Brain microvascular endothelial cell (primary cell): ENCODE measurements at regions not wholly inside any gene's neighbourhood (a gene's known extent, or its start where the extent isn't known, plus 50 kb on each side); places are given as distances from the start of the nearest gene placed in this dataset.

ENCODE experiments used
- DNase-seq: peaks from one replicate; pipeline ENCODE4 v3.0.0-alpha.2; 2020
- H3K27ac ChIP-seq: fragments of 250-450 bp; sonication (Bioruptor Pico); 2 replicates; pipeline ENCODE4 v1.5.1; 2020; ENCODE audit warnings: mild to moderate bottlenecking, moderate library complexity
- H3K27me3 ChIP-seq: fragments of 250-450 bp; sonication (Bioruptor Pico); replicated peaks from 2 replicates; pipeline ENCODE4 v1.5.1; 2020; ENCODE audit warnings: mild to moderate bottlenecking
- H3K36me3 ChIP-seq: fragments of 250-450 bp; sonication (Bioruptor Pico); replicated peaks from 2 replicates; pipeline ENCODE4 v1.5.1; 2020; ENCODE audit warnings: mild to moderate bottlenecking
- H3K4me3 ChIP-seq: 2 replicates; pipeline ENCODE4 v1.5.1; 2011; ENCODE audit warnings: low read depth, mild to moderate bottlenecking, control low read depth, low read length, moderate library complexity
- in situ Hi-C: cut with HindIII; loops from 2 replicates; pipeline ENCODE4 v1.10.0; 2017; ENCODE audit warnings: low sequenced_read_pairs, low pct_ligation_motif_present
- TF ChIP-seq, protein P1 (sequence below): IDR thresholded peaks from 2 replicates; pipeline ENCODE4 v1.5.1; 2011; ENCODE audit warnings: low read depth, mild to moderate bottlenecking, moderate library complexity, low read length, control low read depth, inconsistent platforms; ENCODE audit errors: missing control alignments

DNA sequence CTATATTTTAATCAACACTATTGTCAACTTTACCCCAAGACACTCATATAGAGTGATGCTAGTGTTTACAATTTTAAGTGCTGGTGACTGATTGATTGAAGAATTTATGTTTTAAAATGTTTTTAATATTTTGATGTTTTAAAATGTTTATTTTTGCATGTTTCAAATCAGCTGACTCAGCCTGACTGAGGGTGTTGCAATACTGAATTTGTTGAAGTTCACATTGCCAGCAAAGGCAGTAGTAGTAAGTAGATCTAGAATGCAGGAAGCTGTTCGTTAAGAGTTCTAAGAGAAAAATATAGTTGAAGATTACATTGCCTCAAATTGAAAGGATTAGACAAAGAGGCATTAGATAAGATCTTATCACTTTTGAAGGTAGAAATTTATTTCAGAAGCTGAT is 977.6 kb downstream of the IGSF11 start:
- Histone ChIP-seq H3K27ac (no peak overlapping the region), H3K36me3 (no peaks in the 10 kb centered on the region), H3K4me3 (no peak overlapping the region), H3K27me3 (no peaks in the 10 kb centered on the region)
- TF ChIP-seq, protein P1, sequence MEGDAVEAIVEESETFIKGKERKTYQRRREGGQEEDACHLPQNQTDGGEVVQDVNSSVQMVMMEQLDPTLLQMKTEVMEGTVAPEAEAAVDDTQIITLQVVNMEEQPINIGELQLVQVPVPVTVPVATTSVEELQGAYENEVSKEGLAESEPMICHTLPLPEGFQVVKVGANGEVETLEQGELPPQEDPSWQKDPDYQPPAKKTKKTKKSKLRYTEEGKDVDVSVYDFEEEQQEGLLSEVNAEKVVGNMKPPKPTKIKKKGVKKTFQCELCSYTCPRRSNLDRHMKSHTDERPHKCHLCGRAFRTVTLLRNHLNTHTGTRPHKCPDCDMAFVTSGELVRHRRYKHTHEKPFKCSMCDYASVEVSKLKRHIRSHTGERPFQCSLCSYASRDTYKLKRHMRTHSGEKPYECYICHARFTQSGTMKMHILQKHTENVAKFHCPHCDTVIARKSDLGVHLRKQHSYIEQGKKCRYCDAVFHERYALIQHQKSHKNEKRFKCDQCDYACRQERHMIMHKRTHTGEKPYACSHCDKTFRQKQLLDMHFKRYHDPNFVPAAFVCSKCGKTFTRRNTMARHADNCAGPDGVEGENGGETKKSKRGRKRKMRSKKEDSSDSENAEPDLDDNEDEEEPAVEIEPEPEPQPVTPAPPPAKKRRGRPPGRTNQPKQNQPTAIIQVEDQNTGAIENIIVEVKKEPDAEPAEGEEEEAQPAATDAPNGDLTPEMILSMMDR, result no peak
- in situ Hi-C loops, result no loop called here
- DNase-seq, result no peak

DNA sequence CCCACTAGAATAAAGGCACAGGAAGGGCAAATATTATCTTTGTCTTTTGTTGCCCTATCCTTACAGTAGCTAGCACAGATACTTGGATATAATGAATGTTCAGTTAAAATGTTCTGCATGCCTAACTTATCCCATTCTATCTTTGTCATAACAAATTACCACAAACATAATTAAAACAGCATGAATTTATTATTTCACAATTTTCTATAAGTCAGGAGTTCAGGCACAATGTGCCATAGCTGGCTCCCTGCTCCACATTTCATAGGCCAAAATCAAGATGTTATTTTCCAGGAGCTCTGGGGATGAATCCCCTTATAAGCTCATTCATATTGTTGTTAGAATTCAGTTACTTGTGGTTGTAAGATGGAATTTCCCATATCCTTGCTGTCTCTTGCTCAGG is 975.5 kb downstream of the IGSF11 start:
- no peaks in the 10 kb centered on the region for H3K36me3 ChIP-seq
- in situ Hi-C loops, result no loop called here
- no peak for DNase-seq
- H3K27me3 ChIP-seq, result no peaks in the 10 kb centered on the region
- TF ChIP-seq, protein P1, result no peak
- H3K4me3 ChIP-seq, result no peak overlapping the region
- no peak overlapping the region for H3K27ac ChIP-seq

DNA sequence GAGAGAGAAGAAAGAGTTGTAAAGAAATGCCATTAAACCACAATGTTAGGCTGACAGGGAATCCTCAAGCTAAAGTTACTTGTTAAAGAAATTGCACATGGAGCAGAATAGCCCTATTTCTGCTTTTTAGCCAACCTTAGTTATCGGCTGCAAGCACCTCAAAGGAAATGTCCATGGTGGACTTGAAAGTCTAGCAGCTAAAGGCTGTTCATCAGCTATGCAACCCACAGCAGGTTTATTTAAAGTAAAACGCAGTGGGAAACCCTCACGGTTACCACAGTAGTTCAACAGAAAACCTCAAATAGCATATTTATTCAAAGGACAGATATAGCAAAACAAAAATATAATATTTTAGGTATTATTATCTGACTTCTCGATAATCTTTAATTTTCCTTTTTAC is 967.2 kb downstream of the IGSF11 start:
- Histone ChIP-seq H3K36me3 (no peaks in the 10 kb centered on the region), H3K27me3 (no peaks in the 10 kb centered on the region), H3K4me3 (no peak overlapping the region), H3K27ac (no peak overlapping the region)
- in situ Hi-C loops, result no loop called here
- TF ChIP-seq, protein P1, result no peak
- no peak for DNase-seq

DNA sequence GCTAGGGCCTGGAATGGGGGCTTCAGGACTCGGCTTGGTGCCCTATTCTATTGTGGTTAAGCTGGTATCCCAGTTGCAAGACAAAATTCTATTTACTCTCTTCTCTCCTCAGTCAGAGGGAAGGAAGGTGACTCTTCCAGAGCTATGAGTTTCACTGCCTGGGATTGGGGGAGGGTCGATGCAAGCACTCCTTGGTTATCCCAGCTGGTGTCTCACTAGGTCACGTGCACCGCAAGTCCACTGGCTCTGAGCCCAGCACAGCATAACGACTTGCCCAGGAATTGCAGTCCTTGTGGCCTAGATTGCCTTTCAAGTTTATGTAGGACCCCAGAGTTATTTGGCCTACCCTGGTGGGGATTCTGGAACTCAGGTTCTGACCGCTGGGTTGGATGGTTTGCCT is 958.8 kb downstream of the IGSF11 start:
- in situ Hi-C loops, result no loop called here
- H3K27ac ChIP-seq, result no peak overlapping the region
- TF ChIP-seq, protein P1, result no peak
- H3K27me3 ChIP-seq, result no peaks in the 10 kb centered on the region
- DNase-seq, result no peak
- no peak overlapping the region for H3K4me3 ChIP-seq
- H3K36me3 ChIP-seq, result no peaks in the 10 kb centered on the region

DNA sequence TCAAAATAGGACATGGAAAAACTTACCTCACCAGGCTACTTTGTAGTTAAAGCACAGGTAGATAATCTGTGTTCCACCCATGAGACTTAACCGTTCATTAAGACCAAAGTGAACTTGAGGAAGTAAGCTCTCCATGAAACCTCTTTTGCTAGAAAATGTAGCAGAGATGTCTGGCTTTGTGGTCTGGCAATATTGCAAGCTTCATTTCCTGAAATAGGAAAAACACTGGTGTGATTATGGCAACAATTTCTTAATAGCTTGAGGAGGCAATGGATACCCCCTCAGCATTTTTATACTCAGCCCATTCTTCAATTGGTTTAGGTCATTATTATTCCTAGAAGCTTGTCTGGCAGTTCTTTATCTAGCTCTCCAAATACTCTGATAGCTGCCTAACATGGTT is 957.3 kb downstream of the IGSF11 start:
- DNase-seq, result no peak
- TF ChIP-seq, protein P1, result no peak
- H3K4me3 ChIP-seq, result no peak overlapping the region
- no peak overlapping the region for H3K27ac ChIP-seq
- no peaks in the 10 kb centered on the region for H3K36me3 ChIP-seq
- in situ Hi-C loops, result no loop called here
- H3K27me3 ChIP-seq, result no peaks in the 10 kb centered on the region

DNA sequence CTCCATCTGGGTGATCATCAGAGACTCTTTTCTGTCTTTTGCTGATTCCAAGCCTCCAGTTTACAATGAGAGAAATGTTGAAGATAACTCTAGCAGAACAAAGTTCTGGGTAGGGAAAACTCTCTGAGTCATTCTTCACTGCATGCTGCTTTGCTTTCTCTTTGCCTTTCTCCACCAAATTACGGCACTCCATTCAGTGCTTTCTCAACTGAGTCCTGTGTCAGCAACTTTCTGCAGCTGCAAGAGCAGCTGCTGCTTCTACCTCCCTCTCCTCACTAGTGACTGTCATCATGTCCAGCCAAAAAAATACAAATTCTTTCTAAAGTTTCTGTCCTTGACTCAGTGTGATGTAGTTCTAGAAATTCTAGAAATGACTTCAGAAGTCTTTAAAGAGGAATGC is 953.8 kb downstream of the IGSF11 start:
- no peak overlapping the region for H3K4me3 ChIP-seq
- H3K27me3 ChIP-seq, result no peaks in the 10 kb centered on the region
- no peak for DNase-seq
- H3K27ac ChIP-seq, result no peak overlapping the region
- TF ChIP-seq, protein P1, result no peak
- H3K36me3 ChIP-seq, result no peaks in the 10 kb centered on the region
- in situ Hi-C loops, result no loop called here
